HepG2 (cell line): ENCODE measurements at regions not wholly inside any gene's neighbourhood (a gene's known extent, or its start where the extent isn't known, plus 50 kb on each side); places are given as distances from the start of the nearest gene placed in this dataset.

Experiments used
- ATAC-seq: fragments of 200-7000 bp; cut with Tn5 transposase; 3 replicates; pipeline ENCODE4 v1.9.1; 2020; ENCODE audit warnings: mild to moderate bottlenecking, moderate library complexity
- BruUV-seq: library from RNA; stranded (reverse); fragments of 400-500 nt; replicated peaks from 2 replicates; lab custom pipeline; 2021; lab: Mats Ljungman, UMichigan
- CTCF ChIA-PET: fragments of 300-600 bp; formaldehyde crosslinking; extraction: SDS; loops from one replicate; lab custom pipeline; 2021; ENCODE audit warnings: low total read pairs, inconsistent platforms, low intra/inter-chr PET ratio; lab: Yijun Ruan, JAX
- POLR2A ChIA-PET: fragments of 350-600 bp; sonication (Branson Sonifier 250); formaldehyde crosslinking; loops from one replicate; lab custom pipeline; 2020; ENCODE audit warnings: antibody characterized with exemption, inconsistent platforms; lab: Yijun Ruan, JAX
- DNase-seq: peaks from one replicate; pipeline ENCODE4 v3.0.0-alpha.2; 2015; ENCODE audit warnings: low spot score
- FAIRE-seq: peaks from 3 replicates; lab custom pipeline; 2011; peaks lifted over from hg19 to GRCh38; lab: Jason Lieb, UNC
- H2AFZ ChIP-seq: one replicate; pipeline ENCODE4 v1.6.1; 2011; ENCODE audit warnings: low read length, inconsistent platforms
- H3K27ac ChIP-seq: fragments of 300-600 bp; 3 replicates; pipeline ENCODE4 v1.8.0; 2011; ENCODE audit warnings: mixed run types, mild to moderate bottlenecking, mixed read lengths, low read length, inconsistent platforms; ENCODE audit not compliant: insufficient read depth; ENCODE audit errors: extremely low read length
- H3K27me3 ChIP-seq, 2 experiments: fragments of 200-600 bp in 1 of 2; 2 replicates in 1 of 2; 3 replicates in 1 of 2; pipeline versions ENCODE4 v1.6.0 to v1.8.0; 2011; ENCODE audit warnings: low read length in 2 of 2, mild to moderate bottlenecking in 2 of 2, moderate library complexity in 2 of 2, inconsistent platforms in 1 of 2; ENCODE audit not compliant: insufficient read depth in 2 of 2, control insufficient read depth in 1 of 2
- H3K36me3 ChIP-seq, 2 experiments: fragments of 200-600 bp in 1 of 2; replicated peaks in 1 of 2; 2 replicates in 1 of 2; 3 replicates in 1 of 2; pipeline versions ENCODE4 v1.5.1 to v1.8.0; 2011; ENCODE audit warnings: low read length in 2 of 2, inconsistent platforms in 1 of 2; ENCODE audit not compliant: insufficient read depth in 2 of 2, control insufficient read depth in 1 of 2
- H3K4me1 ChIP-seq: 2 replicates; pipeline ENCODE4 v1.5.1; 2012; ENCODE audit warnings: low read length, inconsistent platforms; ENCODE audit not compliant: insufficient read depth
- H3K4me2 ChIP-seq: 2 replicates; pipeline ENCODE4 v1.6.0; 2011; ENCODE audit warnings: low read depth, low read length, inconsistent platforms
- H3K4me3 ChIP-seq, 3 experiments: fragments of 200-600 bp in 1 of 3; sonication (generic), shearing (Covaris generic) in 1 of 3; replicated peaks in 1 of 3; 2 replicates each; pipeline ENCODE4 v1.5.1; 2011 to 2016; ENCODE audit warnings: low read length in 3 of 3, inconsistent platforms in 2 of 3, low read depth in 2 of 3, mild to moderate bottlenecking in 2 of 3, control low read depth in 1 of 3, mixed read lengths in 1 of 3; ENCODE audit not compliant: insufficient read depth in 1 of 3
- H3K79me2 ChIP-seq: one replicate; pipeline ENCODE4 v1.6.1; 2011; ENCODE audit warnings: low read length, inconsistent platforms; ENCODE audit not compliant: insufficient read depth
- H3K9ac ChIP-seq: 2 replicates; pipeline ENCODE4 v1.6.0; 2011; ENCODE audit warnings: mild to moderate bottlenecking, low read depth, low read length, inconsistent platforms; ENCODE audit not compliant: insufficient read depth
- H3K9me3 ChIP-seq: 2 replicates; pipeline ENCODE4 v1.5.1; 2012; ENCODE audit warnings: mild to moderate bottlenecking, low read length
- H4K20me1 ChIP-seq: 2 replicates; pipeline ENCODE4 v1.6.0; 2011; ENCODE audit warnings: inconsistent platforms, mild to moderate bottlenecking, low read length, moderate library complexity; ENCODE audit not compliant: insufficient read depth
- EP300 ChIP-seq, 3 experiments: sonication (generic) in 1 of 3; formaldehyde crosslinking in 1 of 3; IDR thresholded peaks; 2 replicates each; pipeline versions ENCODE4 v1.5.1 to v1.6.1; 2011 to 2020; ENCODE audit warnings: low read depth in 2 of 3, low read length in 2 of 3, borderline replicate concordance in 1 of 3, improper control_type of control experiment in 1 of 3, mild to moderate bottlenecking in 1 of 3, missing genetic modification reagents in 1 of 3, moderate library complexity in 1 of 3
- ETV5 ChIP-seq: IDR thresholded peaks from 2 replicates; pipeline ENCODE4 v1.6.1; 2018; ENCODE audit warnings: missing biosample characterization, missing genetic modification reagents, inconsistent platforms, borderline replicate concordance
- MYNN ChIP-seq: sonication (generic); formaldehyde crosslinking; IDR thresholded peaks from 2 replicates; pipeline ENCODE4 v1.4.0; 2020; ENCODE audit warnings: mild to moderate bottlenecking, low read depth, missing genetic modification reagents
- SNRNP70 ChIP-seq: fragments of 200-400 bp; formaldehyde crosslinking; IDR thresholded peaks from 2 replicates; pipeline ENCODE4 v1.6.1; 2017; ENCODE audit warnings: mild to moderate bottlenecking, low read depth, low read length, moderate library complexity
- ZNF790 ChIP-seq: sonication (generic); formaldehyde crosslinking; IDR thresholded peaks from 2 replicates; pipeline ENCODE4 v1.8.0; 2022; ENCODE audit warnings: missing genetic modification reagents, mild to moderate bottlenecking, borderline replicate concordance
- WGBS: methylation state at CpG from one replicate; pipeline ENCODE4 v1.1.6; 2017; ENCODE audit warnings: low lambda C conversion rate; 5-methylcytosine and 5-hydroxymethylcytosine counted together
- in situ Hi-C: cut with HindIII; loops from 2 replicates; pipeline ENCODE4 v1.10.0; 2017; ENCODE audit warnings: low pct_unique_long_range_greater_than_20kb; ENCODE audit not compliant: extremely low pct_ligation_motif_present
- intact Hi-C: fragments of 100-400 bp; cut with micrococcal nuclease; formaldehyde crosslinking; loops from one replicate; pipeline ENCODE4 v1.10.0; 2022; ENCODE audit not compliant: unreplicated experiment
- TF ChIP-seq, protein P1 (sequence below): sonication (generic); formaldehyde crosslinking; IDR thresholded peaks from 2 replicates; pipeline ENCODE4 v1.4.0; 2020; ENCODE audit warnings: missing genetic modification reagents
- TF ChIP-seq, protein P2 (sequence below): sonication (generic); formaldehyde crosslinking; conservative IDR thresholded peaks from 2 replicates; pipeline ENCODE4 v1.4.0; 2020; ENCODE audit warnings: missing genetic modification reagents

DNA sequence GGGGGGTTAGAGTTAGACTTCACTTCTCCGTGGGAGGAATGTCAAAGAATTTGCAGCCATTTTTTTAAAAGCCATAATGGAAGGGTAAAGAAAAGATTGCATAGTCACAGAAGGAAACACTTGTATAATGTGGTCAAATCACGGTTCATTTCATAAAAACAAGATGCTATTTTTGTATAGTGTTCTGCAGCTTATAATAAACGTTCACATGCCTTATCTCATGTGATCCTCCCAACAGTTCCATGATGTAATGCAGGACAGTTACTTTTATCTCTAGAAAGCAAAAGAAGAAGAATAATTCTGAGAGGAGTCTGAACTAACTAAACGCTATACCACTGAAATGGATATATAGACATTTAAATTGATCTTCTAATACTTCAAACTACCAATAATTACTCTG, 71.3 kb upstream of the CAMK2D start:
- H3K27ac ChIP-seq, result no peak overlapping the region
- POLR2A ChIA-PET, result no interaction called here
- intact Hi-C loops, result no loop called here

More for the DNA sequence above, 71.3 kb upstream of the CAMK2D start:
- no TSS peak for BruUV-seq
- H3K36me3 ChIP-seq, result no peaks in the 10 kb centered on the region
- H2AFZ ChIP-seq, result no peak overlapping the region
- H3K4me3 ChIP-seq, result no peak overlapping the region
- FAIRE-seq (no peak), DNase-seq (no peak), ATAC-seq (no peak)
- no peak overlapping the region for H3K4me2 ChIP-seq
- no peak overlapping the region for H3K9ac ChIP-seq
- in situ Hi-C loops, result no loop called here
- H4K20me1 ChIP-seq, result no peaks in the 10 kb centered on the region
- no peaks in the 10 kb centered on the region for H3K9me3 ChIP-seq
- H3K27me3 ChIP-seq, result no peaks in the 10 kb centered on the region
- CTCF ChIA-PET, result no interaction called here
- no peak for TF ChIP-seq ZNF790 (CRISPR knock-in tag)
- no peak for TF ChIP-seq ETV5
- TF ChIP-seq MYNN (CRISPR knock-in tag), result no peak
- TF ChIP-seq, protein P1, sequence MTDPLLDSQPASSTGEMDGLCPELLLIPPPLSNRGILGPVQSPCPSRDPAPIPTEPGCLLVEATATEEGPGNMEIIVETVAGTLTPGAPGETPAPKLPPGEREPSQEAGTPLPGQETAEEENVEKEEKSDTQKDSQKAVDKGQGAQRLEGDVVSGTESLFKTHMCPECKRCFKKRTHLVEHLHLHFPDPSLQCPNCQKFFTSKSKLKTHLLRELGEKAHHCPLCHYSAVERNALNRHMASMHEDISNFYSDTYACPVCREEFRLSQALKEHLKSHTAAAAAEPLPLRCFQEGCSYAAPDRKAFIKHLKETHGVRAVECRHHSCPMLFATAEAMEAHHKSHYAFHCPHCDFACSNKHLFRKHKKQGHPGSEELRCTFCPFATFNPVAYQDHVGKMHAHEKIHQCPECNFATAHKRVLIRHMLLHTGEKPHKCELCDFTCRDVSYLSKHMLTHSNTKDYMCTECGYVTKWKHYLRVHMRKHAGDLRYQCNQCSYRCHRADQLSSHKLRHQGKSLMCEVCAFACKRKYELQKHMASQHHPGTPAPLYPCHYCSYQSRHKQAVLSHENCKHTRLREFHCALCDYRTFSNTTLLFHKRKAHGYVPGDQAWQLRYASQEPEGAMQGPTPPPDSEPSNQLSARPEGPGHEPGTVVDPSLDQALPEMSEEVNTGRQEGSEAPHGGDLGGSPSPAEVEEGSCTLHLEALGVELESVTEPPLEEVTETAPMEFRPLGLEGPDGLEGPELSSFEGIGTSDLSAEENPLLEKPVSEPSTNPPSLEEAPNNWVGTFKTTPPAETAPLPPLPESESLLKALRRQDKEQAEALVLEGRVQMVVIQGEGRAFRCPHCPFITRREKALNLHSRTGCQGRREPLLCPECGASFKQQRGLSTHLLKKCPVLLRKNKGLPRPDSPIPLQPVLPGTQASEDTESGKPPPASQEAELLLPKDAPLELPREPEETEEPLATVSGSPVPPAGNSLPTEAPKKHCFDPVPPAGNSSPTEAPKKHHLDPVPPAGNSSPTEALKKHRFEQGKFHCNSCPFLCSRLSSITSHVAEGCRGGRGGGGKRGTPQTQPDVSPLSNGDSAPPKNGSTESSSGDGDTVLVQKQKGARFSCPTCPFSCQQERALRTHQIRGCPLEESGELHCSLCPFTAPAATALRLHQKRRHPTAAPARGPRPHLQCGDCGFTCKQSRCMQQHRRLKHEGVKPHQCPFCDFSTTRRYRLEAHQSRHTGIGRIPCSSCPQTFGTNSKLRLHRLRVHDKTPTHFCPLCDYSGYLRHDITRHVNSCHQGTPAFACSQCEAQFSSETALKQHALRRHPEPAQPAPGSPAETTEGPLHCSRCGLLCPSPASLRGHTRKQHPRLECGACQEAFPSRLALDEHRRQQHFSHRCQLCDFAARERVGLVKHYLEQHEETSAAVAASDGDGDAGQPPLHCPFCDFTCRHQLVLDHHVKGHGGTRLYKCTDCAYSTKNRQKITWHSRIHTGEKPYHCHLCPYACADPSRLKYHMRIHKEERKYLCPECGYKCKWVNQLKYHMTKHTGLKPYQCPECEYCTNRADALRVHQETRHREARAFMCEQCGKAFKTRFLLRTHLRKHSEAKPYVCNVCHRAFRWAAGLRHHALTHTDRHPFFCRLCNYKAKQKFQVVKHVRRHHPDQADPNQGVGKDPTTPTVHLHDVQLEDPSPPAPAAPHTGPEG (CRISPR knock-in tag), result no peak
- TF ChIP-seq, protein P2, sequence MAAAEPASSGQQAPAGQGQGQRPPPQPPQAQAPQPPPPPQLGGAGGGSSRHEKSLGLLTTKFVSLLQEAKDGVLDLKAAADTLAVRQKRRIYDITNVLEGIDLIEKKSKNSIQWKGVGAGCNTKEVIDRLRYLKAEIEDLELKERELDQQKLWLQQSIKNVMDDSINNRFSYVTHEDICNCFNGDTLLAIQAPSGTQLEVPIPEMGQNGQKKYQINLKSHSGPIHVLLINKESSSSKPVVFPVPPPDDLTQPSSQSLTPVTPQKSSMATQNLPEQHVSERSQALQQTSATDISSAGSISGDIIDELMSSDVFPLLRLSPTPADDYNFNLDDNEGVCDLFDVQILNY, result no peak
- TF ChIP-seq EP300 (IDR thresholded peaks at IDR 0.05; ENCODE audit: low read depth in 2 of 2, low read length in 2 of 2), result no peak
- no peak for TF ChIP-seq EP300 (CRISPR knock-in tag; IDR thresholded peaks at IDR 0.05; ENCODE audit: borderline replicate concordance)
- TF ChIP-seq SNRNP70, result no peak
- 0 out of 2 replicates have a peak, but pooled peaks cover 5% of the 10 kb centered on the region for H3K4me1 ChIP-seq
- no peaks in the 10 kb centered on the region for H3K79me2 ChIP-seq
- 33% methylated on average over 4 of the region's 4 CpGs for WGBS
